ENCODE measurements at regions not wholly inside any gene's neighbourhood (a gene's known extent, or its start where the extent isn't known, plus 50 kb on each side); places are given as distances from the start of the nearest gene placed in this dataset.

DNA sequence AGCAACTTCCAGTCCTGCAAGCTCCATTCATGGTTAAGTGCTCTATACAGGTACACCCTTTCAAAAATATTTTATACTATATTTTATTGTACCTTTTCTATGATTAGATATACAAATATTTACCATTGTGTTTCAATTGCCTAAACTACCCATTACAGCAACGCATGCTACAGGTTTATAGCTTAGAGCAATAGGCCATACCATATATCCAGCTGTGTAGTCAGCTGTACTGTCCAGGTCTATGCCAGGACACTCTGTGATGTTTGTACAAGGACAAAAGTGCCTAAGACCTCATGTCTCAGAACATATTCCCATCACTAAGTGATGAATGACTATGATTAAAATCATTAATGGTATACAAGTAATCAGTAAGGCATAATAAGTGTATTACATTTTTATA, 368.7 kb downstream of the CMPK2 start:
- TF ChIP-seq, protein P1, sequence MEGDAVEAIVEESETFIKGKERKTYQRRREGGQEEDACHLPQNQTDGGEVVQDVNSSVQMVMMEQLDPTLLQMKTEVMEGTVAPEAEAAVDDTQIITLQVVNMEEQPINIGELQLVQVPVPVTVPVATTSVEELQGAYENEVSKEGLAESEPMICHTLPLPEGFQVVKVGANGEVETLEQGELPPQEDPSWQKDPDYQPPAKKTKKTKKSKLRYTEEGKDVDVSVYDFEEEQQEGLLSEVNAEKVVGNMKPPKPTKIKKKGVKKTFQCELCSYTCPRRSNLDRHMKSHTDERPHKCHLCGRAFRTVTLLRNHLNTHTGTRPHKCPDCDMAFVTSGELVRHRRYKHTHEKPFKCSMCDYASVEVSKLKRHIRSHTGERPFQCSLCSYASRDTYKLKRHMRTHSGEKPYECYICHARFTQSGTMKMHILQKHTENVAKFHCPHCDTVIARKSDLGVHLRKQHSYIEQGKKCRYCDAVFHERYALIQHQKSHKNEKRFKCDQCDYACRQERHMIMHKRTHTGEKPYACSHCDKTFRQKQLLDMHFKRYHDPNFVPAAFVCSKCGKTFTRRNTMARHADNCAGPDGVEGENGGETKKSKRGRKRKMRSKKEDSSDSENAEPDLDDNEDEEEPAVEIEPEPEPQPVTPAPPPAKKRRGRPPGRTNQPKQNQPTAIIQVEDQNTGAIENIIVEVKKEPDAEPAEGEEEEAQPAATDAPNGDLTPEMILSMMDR (IDR thresholded peaks at IDR 0.05; ENCODE audit: insufficient read depth, low read depth, low read length) = no peak
- no peak for TF ChIP-seq EZH2 (IDR thresholded peaks at IDR 0.05; ENCODE audit: insufficient read depth, low read length)
